Prostate gland (tissue), 2 donors: ENCODE measurements at regions not wholly inside any gene's neighbourhood (a gene's known extent, or its start where the extent isn't known, plus 50 kb on each side); places are given as distances from the start of the nearest gene placed in this dataset.

Experiments
- DNase-seq: peaks from one replicate; pipeline ENCODE4 v3.0.0-alpha.2; 2019; ENCODE audit warnings: low spot score
- H3K27ac ChIP-seq, 2 donors: fragments of 200-600 bp; sonication (generic); 2 replicates each; pipeline ENCODE4 v1.5.1; 2017 to 2019
- H3K27me3 ChIP-seq: fragments of 200-600 bp; sonication (generic); replicated peaks from 2 replicates; pipeline ENCODE4 v1.5.1; 2019; ENCODE audit not compliant: insufficient read depth
- H3K36me3 ChIP-seq, 2 donors: fragments of 200-600 bp; sonication (generic); 1 replicate in 1 of 2; 2 replicates in 1 of 2; pipeline versions ENCODE4 v1.5.1 to v1.8.1; 2017 to 2019
- H3K4me1 ChIP-seq: fragments of 200-600 bp; sonication (generic); replicated peaks from 2 replicates; pipeline ENCODE4 v1.5.1; 2019
- H3K4me3 ChIP-seq, 2 donors: fragments of 200-600 bp; sonication (generic); 2 replicates each; pipeline ENCODE4 v1.5.1; 2017 to 2019
- H3K9me3 ChIP-seq: fragments of 200-600 bp; sonication (generic); 2 replicates; pipeline ENCODE4 v1.5.1; 2017
- CTCF ChIP-seq, 4 experiments: fragments of 200-600 bp in 2 of 4; fragments of 450-650 bp in 2 of 4; sonication (generic) in 2 of 4; IDR thresholded peaks; 1 replicate in 3 of 4; 2 replicates in 1 of 4; pipeline ENCODE4 v1.5.1; 2016 to 2019; ENCODE audit warnings: antibody characterized with exemption in 4 of 4, mild to moderate bottlenecking in 2 of 4, moderate library complexity in 2 of 4
- POLR2A ChIP-seq: fragments of 450-650 bp; IDR thresholded peaks from one replicate; pipeline ENCODE4 v1.6.1; 2016; ENCODE audit warnings: antibody characterized with exemption, mild to moderate bottlenecking
- POLR2AphosphoS5 ChIP-seq: sonication (generic); formaldehyde crosslinking; IDR thresholded peaks from one replicate; pipeline ENCODE4 v1.6.1; 2017; ENCODE audit warnings: antibody characterized with exemption
- WGBS: methylation state at CpG from one replicate; pipeline ENCODE4 v1.1.5; 2018; 5-methylcytosine and 5-hydroxymethylcytosine counted together
- intact Hi-C: fragments of 100-400 bp; cut with DNase I; formaldehyde crosslinking; loops from one replicate; pipeline ENCODE4 v1.14.2; 2022

GRCh38 chr7:41820111-41820671 is 117.3 kb upstream of the INHBA start:
- TF ChIP-seq POLR2AphosphoS5 (no peak), CTCF (IDR thresholded peaks at IDR 0.05) (no peak), POLR2A (no peak)
- Histone ChIP-seq H3K27me3 (no peaks in the 10 kb centered on the region), H3K36me3 (no peaks in the 10 kb centered on the region), H3K4me3 (no peak overlapping the region), H3K27ac (no peak overlapping the region), H3K9me3 (no peaks in the 10 kb centered on the region), H3K4me1 (no peaks in the 10 kb centered on the region)
- no peak for DNase-seq
- 93% methylated on average over 2 of the region's 2 CpGs for WGBS
- intact Hi-C loops, result no loop called here

- DNase-seq, result no peak
- TF ChIP-seq POLR2A, result no peak
- TF ChIP-seq POLR2AphosphoS5, result no peak
- no peak for TF ChIP-seq CTCF (IDR thresholded peaks at IDR 0.05)
- Histone ChIP-seq H3K4me1 (no peaks in the 10 kb centered on the region), H3K27me3 (no peaks in the 10 kb centered on the region), H3K9me3 (no peaks in the 10 kb centered on the region), H3K4me3 (no peak overlapping the region), H3K27ac (no peak overlapping the region), H3K36me3 (no peaks in the 10 kb centered on the region)
- intact Hi-C loops, result no loop called here
- 92% methylated on average over 1 of the region's 1 CpG for WGBS
These were observed 116.8 kb upstream of the INHBA start for GRCh38 chr7:41819645-41820044.

- Histone ChIP-seq H3K36me3 (no peaks in the 10 kb centered on the region), H3K27ac (no peak overlapping the region), H3K9me3 (no peaks in the 10 kb centered on the region), H3K27me3 (no peaks in the 10 kb centered on the region), H3K4me1 (no peaks in the 10 kb centered on the region), H3K4me3 (no peak overlapping the region)
- DNase-seq, result no peak
- intact Hi-C loops, result no loop called here
- 82% methylated on average over 1 of the region's 1 CpG for WGBS
- no peak for TF ChIP-seq POLR2AphosphoS5
- no peak for TF ChIP-seq CTCF (IDR thresholded peaks at IDR 0.05)
- TF ChIP-seq POLR2A, result no peak
These were observed 116.0 kb upstream of the INHBA start for GRCh38 chr7:41818765-41819398.

- Histone ChIP-seq H3K36me3 (no peaks in the 10 kb centered on the region), H3K4me3 (no peak overlapping the region), H3K4me1 (no peaks in the 10 kb centered on the region), H3K27ac (no peak overlapping the region), H3K27me3 (no peaks in the 10 kb centered on the region), H3K9me3 (no peaks in the 10 kb centered on the region)
- no peak for DNase-seq
- no peak for TF ChIP-seq POLR2A
- TF ChIP-seq POLR2AphosphoS5, result no peak
- no peak for TF ChIP-seq CTCF (IDR thresholded peaks at IDR 0.05)
- intact Hi-C loops, result no loop called here
- 100% methylated on average over 2 of the region's 2 CpGs for WGBS
These were observed 114.5 kb upstream of the INHBA start for GRCh38 chr7:41817386-41817785.

- H3K27me3 ChIP-seq, result no peaks in the 10 kb centered on the region
- no peak overlapping the region for H3K4me3 ChIP-seq
- WGBS, result 79% methylated on average over 4 of the region's 4 CpGs
- H3K36me3 ChIP-seq, result no peaks in the 10 kb centered on the region
- H3K27ac ChIP-seq, result no peak overlapping the region
- intact Hi-C loops, result no loop called here
- no peaks in the 10 kb centered on the region for H3K4me1 ChIP-seq
- no peaks in the 10 kb centered on the region for H3K9me3 ChIP-seq
- no peak for DNase-seq
- TF ChIP-seq POLR2A (no peak), POLR2AphosphoS5 (no peak), CTCF (IDR thresholded peaks at IDR 0.05) (no peak)
These were observed 113.2 kb upstream of the INHBA start for GRCh38 chr7:41816111-41816510.
